Hepatocyte (in vitro differentiated cells): ENCODE measurements at regions not wholly inside any gene's neighbourhood (a gene's known extent, or its start where the extent isn't known, plus 50 kb on each side); places are given as distances from the start of the nearest gene placed in this dataset.
"Not testable (repeated sequence)": the region's sequence is repeated elsewhere in the genome, so short reads cannot be mapped to it uniquely, and the experiment has no call there.

Experiments used
- CTCF ChIP-seq: fragments of 200-600 bp; sonication (generic); IDR thresholded peaks from 2 replicates; pipeline ENCODE4 v1.5.1; 2016; ENCODE audit warnings: antibody characterized with exemption, mild to moderate bottlenecking; ENCODE audit not compliant: poor library complexity
- EZH2 ChIP-seq: fragments of 200-600 bp; sonication (generic); IDR thresholded peaks from 2 replicates; pipeline ENCODE4 v1.6.1; 2016; ENCODE audit warnings: antibody characterized with exemption, mild to moderate bottlenecking, borderline replicate concordance

- not testable (repeated sequence) for TF ChIP-seq CTCF, EZH2
Observed at GRCh38 chr1:157330177-157330576, 192.0 kb upstream of the ETV3 start.
